Putamen (tissue), 1 donor: ENCODE measurements at regions not wholly inside any gene's neighbourhood (a gene's known extent, or its start where the extent isn't known, plus 50 kb on each side); places are given as distances from the start of the nearest gene placed in this dataset.
"Not testable (repeated sequence)": the region's sequence is repeated elsewhere in the genome, so short reads cannot be mapped to it uniquely, and the experiment has no call there.

Experiments
- DNase-seq: peaks from one replicate; pipeline ENCODE4 v3.0.0-alpha.2; 2016; ENCODE audit warnings: low spot score

DNA sequence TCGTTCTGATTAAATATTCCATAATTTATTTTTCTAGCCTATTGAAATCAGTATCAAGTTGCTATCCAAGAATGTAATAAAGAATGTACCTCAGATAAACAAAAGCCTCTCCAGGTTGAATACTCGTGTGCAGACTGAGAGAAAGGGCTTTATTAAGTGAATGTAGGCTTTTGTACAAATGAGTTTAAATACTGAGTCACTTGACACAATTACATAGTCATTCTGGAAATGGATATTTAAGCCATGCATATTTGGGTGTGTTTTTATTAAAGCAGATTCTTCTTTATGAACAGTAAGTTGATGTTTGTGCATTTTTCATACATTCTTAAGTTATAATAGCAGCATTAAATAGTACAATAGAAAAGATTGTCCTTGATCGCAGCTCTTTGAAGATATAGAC lies 139.8 kb upstream of the GK2 start:
- DNase-seq = no peak

DNA sequence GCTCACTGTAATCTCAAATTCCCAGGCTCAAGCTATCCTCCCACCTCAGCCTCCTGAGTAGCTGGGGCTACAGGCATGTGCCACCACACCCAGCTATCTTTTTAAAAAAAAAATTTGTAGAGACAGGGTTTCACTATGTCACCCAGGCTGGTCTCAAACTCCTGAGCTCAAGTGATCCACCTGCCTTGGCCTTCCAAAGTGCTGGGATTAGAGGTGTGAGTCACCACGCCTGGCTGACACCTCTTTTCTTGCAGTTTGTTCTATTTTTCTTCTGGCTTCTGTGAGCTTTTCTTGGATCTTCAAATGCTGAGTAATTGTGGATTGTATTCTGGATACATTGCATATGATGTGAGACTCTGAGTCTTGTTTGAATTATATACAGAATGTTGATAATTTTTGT lies 137.3 kb upstream of the GK2 start:
- DNase-seq = not testable (repeated sequence)

DNA sequence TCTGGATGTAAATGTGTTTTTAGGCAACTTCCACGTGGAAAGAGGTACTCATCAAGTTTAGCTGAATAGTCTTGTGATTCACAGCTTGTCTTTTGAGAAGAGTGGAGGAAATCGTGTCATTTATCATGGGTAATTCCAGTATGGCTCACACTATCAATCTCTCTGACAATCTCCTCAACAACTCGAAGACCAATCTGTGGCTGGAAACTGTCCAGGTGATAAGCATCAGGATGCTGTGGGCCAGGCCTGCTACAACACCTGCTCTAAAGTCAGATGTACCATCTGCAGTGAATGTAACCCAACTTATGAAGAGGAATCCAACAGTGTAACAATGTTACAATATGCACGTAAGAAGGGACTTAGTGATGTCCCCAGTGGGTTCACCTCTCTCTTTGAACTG lies 132.1 kb upstream of the GK2 start:
- DNase-seq = no peak

DNA sequence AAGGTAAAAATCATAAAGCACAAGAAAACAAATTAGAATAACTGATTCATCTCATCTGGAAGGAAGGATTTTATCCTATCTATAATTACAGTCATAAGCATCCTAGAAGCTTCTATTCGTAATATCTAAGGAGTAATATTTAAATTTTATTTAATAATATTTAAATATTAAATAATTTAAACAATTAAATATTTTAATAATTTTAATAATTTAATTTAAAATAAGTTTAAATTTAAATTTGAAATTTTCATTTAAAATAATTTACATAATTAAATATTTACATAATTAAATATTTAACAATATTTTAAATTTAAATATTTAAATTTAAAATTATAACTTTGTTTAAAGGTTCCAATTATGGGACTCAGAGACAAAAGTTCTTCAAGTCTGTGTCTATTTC lies 127.5 kb upstream of the GK2 start:
- DNase-seq = no peak

DNA sequence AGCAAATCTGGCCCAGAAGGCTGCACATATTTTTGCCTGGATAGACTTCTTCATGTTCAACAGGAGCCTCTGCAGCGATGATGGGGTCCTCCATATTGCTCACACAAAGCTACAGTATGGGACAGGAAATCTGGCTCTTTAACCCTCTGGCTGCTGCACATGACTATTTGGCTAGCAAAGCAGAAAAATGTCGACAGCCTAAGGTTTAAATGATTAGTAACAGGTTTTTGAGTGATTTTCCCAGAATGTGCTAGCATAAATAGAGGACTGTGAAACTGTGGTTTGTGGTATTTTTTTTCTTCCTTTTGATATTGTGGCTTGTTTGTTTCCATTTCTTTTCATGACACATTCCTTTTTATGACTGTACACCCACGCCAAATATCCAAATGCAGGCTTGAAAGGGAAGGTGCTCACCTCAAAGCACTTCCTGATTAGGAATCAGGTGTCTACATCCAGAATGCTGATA lies 120.2 kb upstream of the GK2 start:
- no peak for DNase-seq

DNA sequence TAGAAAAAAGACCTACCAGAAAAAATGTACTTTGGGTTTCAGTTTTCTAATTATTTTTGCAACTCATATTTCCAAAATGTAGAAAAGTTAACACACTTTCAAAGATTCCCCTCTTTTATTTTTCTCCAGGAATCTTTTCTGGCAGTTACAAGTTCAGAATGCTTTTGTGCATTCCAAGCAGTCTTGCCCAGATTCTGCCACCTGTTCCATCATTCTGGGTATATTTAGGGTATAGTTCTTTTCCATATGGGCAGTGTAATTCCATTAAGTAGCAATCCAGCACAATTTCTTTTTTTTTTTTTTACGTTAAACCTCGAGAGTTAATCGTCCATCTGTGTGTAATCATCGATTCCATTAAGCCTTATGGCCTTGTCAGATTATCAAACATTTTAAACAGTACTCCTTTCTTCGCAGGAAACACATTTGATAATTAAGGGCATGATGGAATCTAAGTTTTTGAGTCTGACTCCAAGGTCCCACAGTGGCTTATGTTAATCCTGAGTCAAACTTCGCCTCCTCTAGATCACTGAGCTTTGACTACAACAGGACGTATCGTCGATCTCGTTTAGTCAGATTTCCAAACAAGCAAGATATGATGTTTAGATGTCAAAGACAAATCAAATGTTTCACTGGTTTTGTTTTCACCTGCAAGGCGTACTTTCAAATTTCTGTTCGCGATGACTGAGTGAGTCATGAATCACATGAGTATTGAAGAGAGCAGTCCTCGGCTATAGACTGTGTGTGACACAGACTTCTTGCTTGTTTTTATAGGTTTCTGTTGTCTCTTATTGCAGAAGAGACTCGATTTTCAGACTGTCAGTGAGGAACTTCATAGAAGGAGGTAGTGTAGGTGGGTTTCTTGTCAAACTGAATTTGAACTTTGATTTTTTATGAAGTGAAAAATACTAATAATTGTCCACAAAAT lies 118.9 kb upstream of the GK2 start:
- no peak for DNase-seq

DNA sequence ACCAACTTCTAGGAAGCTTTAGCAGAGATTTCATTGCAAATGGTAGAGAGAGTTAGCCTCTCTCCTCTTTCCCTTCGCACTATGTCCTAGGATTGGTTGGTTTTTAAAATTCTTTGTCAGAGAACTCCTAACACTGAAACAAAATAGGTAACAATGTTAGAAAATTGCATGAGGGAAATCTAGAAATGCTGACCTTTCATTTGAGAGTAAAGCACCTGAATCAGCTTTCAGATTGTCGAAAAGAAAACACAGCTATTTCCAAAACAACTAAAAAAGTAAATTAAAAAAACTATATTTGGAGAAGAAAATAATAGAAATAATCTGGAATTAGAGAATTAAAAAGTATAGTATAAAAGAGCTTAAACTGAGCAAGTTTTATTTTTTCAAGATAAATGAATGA lies 108.1 kb upstream of the GK2 start:
- DNase-seq = no peak

DNA sequence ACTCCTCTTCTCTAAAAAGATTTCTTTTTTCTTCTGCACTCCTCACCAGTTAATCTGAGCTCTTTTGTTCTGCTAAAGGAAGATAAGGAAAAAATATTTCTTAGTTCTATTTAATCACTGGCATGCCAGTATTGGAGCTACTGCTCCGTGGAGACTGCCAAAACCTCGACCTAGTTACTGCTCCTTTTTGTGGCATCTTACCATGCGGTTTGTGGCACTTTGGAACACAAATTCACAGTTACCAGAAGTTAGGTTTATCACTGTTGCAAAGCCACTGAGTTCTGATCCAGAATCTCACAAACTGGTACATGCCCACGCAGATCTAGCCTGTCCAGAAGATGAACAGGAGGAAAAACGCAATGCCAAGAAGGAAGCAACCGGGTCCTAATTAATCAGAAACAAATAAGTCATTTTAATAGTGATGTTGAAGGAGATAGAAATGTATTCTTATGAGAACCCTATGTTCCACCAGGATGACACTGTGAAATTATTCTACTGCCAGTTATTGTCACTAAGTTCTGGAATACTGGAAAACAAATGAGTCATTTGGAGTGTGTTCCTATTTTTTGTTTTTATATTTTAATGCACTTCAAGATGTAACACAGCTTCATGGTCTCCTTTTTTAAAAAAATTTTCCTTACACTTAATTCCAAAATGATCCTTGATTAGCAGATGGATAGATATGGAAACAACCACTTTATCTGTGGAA lies 106.7 kb upstream of the GK2 start:
- DNase-seq = no peak

DNA sequence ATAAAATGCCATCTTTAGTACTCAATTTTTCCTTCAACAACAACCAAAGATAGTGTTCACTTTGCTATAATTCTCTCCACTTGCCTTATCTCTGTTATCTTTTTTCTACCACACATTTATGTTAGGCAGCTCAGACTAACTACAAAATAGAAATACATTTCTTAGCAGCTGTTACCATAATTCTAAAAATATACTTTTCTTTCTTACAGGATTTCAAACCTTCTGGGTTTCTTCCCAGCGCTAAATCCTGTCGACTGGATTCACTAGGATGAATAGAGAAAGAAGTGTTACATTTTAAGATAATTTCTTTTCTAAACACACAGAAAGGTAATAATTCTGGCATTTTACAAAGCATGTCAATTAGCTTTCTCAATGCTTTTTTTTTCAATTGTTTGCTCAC lies 105.5 kb upstream of the GK2 start:
- DNase-seq = no peak

DNA sequence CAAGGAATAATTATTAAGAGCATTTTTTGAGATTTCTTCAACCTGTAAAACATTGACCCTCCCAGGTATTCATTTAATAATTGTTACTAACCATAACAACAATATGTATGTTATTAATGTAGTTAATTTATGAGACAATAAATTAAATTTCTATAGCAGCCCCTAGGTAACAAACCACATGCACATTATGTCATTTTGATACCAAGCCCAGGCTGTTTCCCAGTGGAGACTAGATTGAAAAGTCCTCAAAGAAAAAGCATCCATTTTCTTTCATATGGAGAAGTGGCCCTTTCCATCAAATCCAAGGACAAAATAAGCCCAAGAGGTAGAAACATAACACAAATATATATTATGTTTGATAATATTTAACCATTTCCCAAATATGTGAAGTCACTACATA lies 104.3 kb upstream of the GK2 start:
- DNase-seq = no peak

DNA sequence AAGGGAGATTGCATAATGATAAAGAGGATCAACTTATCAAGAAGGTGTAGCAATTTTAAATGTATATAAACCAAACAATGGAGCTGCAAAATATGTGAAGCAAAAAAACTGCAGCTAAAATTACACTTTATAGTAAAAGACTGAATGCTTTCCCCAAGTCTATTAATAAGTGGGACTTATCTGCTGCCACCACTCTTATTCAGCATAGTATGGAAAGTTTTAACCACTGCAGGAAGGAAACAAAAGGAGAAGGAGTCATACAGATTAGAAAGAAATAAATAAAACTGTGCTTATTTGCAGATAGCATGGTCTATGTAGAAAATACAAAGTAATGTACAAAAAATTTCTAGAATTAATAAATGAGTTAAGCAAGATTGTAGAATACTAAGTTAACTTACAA lies 94.1 kb upstream of the GK2 start:
- DNase-seq = no peak

DNA sequence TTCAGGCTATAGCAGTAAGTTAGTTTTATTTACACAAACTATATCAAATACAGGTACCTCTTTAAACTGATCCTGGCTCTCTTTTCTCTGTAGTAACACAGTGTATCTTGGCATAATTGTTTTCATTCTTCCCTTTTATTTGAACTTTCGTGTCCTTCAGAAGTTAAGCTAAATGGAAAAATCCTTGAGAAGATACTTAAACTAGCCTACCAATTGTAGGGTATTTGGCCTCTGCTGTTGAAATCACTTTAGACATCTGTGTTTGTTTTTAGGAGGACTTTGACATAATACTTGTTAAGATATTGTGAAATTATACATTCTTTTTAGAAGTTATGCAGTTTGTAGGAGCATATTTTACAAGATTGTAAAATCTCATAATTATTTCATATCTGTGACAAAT lies 90.3 kb upstream of the GK2 start:
- no peak for DNase-seq

DNA sequence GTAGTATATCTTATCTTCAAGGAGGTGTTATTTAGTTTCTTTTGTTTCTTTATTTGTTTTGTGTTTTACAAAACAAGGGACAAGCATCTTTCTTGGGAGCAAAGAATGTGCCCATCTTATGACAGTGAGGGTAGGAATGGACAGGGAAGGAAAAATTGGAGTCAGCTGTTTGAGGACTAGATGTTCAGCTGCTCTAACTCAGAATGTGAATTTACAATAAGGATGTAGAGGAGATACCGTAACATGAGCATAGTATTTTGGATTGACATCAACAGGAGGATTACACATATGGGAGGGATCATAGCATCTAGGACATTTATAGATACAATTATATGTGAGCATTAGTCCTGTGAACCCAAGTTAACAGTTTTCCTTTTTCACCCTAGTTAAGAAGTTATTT lies 89.0 kb upstream of the GK2 start:
- DNase-seq = no peak

DNA sequence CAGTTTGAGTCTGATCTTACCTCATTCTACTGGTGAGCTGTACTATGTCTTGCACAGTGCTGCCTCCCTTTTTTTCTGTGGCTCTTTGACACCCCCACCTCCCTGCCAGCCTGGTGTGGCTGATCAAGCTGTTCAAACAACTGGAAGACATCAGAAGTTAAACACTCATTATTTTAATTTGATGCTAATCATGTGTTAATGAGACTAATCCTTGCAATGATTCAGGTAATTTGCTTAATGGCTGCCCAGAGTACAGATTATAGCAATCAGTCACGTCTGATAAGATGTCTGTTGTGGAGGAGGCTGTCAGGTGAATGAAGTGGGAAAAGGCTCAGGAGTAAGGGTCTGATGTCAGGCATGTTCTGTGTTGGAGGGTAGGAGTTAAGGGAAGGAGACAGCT lies 87.4 kb upstream of the GK2 start:
- no peak for DNase-seq

DNA sequence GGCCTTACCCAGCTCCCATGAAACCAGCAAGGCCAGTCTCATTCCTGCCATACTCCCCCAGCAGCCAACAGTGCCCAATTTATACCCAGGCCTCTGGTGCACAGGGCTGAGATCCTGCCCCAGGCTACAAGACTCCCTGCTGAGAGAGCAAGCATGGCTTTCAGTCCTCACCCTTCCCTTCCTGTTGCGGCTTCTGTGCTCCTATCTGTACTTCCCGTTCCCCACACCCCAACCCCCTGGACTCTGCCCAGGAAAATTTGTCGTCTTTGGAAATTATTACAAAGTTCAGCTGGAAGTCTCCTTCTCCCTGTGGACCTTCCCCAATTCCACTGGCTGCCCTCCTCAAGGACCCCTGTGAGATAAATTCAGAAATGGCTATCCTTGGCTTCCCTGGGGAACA lies 84.1 kb upstream of the GK2 start:
- DNase-seq = no peak

DNA sequence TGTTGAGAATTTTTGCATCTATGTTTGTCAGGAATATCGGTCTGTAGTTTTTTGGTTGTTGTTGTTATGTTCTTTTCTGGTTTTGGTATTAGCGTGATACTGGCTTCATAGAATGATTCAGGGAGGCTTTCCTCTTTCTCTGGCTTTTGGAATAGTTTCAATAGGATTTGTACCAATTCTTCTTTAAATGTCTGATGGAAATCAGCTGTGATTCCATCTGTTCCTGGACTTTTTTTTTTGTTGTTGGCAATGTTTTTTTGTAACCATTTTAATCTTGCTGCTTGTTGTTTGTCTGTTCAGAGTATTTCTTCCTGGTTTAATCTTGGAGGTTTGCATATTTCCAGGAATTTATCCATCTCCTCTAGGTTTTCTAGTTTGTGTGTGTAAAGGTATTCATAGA lies 81.5 kb upstream of the GK2 start:
- DNase-seq = no peak

DNA sequence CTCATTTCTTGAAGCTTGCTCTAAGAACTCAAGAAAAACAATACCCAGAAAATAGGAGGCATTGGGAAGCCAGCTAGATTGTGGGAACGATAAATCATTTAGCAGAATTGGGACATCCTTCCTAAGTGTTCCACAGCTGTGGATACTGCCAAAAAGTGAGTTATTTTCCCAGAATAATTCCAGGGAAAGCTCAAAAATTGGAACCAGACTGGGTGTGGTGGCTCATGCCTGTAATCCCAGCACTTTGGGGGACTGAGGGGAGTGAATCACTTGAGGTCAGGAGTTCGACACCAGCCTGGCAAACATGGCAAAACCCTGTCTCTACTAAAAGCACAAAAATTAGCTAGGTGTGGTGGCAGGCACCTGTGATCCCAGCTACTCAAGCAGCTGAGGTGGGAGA lies 68.2 kb upstream of the GK2 start:
- no peak for DNase-seq

DNA sequence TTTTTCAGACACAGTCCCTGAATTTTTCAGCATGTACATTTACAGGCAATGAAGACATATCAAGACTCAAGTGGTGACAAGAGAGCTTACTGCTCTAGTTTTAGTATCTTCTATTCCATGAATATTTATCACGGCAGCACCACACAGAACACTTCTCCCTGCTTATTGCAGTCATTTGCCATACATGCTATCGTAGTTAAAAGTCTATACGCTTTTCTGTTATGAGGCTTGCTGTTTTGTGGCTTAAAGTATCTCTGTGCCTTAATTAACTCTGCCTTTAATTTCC lies 65.4 kb upstream of the GK2 start:
- DNase-seq = peak; percentile 8

DNA sequence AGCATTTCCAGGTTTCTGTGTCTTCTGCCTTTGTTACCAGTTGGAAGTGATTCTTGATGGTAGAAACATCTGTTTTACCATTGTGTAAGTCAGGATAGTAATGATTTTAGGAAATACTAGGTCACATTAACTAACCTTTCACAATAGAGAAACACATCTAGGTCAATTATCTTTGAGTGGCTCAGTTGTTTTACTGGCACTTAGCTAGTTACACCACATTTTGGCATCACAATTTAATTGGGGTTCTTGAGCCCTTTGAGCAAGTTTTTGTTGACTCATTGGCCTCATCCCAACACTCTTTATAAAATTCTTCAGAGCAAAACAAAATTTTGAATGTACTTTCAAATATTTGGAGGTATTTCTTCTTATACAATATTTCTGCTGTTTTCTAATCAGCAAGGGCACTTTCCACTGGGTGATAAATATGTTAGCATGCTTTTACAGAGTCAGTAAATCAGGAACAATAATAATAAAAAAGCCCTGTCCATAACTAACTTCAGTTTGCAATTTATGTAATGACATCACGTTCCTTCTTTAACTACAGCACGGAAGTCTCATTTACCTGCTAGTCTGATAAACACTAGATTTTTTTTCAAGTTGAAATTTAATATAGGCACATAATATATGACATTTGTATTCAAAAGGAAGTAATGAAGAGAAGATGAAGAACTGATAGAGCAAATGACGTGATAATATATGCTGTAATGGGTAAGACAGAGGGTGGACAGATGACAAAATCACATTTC lies 64.8 kb upstream of the GK2 start:
- DNase-seq = no peak

DNA sequence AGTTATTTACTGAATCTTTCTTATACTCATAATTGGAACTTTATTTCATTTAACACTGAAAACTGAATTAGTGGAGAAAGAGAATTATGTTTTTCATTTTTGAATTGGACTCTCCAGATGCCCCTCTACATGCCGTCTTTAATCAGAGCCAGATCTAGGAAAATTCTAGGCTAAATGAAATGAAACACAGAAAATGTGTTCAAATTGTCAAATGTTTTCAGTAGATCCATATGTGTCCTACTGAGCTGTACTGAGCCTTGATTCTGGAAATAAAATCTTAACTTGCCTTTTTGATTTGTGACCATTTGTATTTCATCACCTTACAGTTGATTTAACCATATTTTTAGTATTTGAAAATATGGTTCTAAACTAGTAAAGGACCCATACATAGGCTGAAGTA lies 64.0 kb upstream of the GK2 start:
- DNase-seq = no peak

DNA sequence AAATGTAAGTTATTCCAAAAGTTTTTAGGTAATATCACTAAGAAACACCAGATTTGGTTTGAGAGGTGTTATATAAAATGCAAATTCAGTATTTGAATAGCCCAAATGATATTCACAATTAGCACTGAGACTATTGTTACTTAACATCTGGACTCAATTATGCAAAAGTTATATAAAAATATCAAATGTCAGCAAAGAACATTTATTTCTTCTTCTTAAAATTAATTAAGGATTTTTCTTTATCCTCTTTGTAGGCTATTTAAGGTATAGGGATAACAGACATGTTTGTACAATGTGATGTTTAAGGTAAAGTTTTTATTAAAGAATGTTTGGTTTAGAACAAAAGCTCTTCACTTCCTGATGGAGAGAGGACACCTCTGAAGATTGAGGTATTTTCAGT lies 63.3 kb upstream of the GK2 start:
- no peak for DNase-seq

DNA sequence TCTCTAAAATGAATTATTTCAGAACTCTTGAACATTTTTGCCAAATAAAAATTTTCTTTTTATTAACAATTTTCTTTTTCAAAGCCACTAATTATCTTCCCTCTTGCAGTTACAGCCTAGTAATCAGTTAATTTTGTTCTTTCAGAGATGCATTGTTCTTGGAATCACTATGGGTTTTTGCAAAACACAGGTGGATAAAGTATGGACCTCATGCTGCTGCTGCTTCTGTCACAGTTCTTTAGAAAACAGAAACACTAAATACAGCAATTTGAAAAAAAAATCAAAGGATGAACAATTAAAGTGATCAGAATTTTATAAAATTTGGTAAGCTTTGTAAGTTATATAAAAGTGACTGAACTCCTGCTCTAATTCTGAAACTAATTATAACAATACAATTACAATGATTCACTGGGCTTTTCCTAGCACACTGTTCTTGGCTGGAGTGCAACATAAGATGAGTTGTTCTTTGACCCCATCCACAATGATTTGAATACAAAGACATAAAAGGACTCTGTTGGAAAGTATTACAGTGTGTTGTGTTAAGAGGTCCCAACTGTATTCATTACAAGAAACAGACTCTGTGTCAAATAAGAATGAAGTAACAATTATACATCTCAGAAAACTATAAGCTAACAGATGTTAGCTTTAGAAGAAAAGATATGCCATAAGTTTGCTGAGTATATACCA lies 59.4 kb upstream of the GK2 start:
- DNase-seq = no peak

DNA sequence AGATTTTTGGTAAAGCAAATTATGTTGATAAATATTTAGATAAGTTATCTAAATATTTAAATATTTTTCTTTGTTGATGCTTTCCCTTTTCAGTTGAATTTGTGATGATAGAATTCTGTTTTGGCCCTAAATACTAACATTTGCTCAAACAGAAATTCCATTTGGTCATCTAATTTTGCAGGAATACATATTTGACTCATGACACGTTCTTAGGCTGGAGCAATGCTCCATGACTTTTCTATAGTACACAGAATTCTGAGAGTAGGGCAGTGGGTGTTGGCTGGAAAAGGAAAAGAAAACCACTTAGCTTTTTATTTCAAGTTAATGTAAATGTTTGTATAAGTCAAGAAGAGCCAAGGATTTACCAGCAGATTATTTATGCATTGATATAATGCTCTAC lies 58.6 kb upstream of the GK2 start:
- DNase-seq = no peak
